T-helper 2 cell treated with Interferon-gamma antibody and Interleukin-4, amounts not matched to agents 5 μg/mL and 100 μg/mL, for 36 hours (primary cell): ENCODE measurements at regions not wholly inside any gene's neighbourhood (a gene's known extent, or its start where the extent isn't known, plus 50 kb on each side); places are given as distances from the start of the nearest gene placed in this dataset.
A peak's percentile ranks its signal among the peaks of the same experiment; 100 is the strongest.

Experiments
- DNase-seq: peaks from one replicate; pipeline ENCODE4 v3.0.0; 2021; ENCODE audit warnings: low spot score
- H3K27ac Mint-ChIP-seq: one replicate; pipeline ENCODE4 v1.8.0; 2021; ENCODE audit warnings: mild to moderate bottlenecking, mixed read lengths
- H3K27me3 Mint-ChIP-seq: one replicate; pipeline ENCODE4 v1.8.0; 2021; ENCODE audit warnings: low read depth, mixed read lengths
- H3K36me3 Mint-ChIP-seq: one replicate; pipeline ENCODE4 v1.8.0; 2021; ENCODE audit warnings: low read depth, mixed read lengths
- H3K4me1 Mint-ChIP-seq: one replicate; pipeline ENCODE4 v1.8.0; 2021; ENCODE audit warnings: low read depth, mixed read lengths
- H3K4me3 Mint-ChIP-seq: one replicate; pipeline ENCODE4 v1.8.0; 2022; ENCODE audit warnings: mild to moderate bottlenecking, moderate library complexity, mixed read lengths
- H3K9me3 Mint-ChIP-seq: one replicate; pipeline ENCODE4 v1.8.0; 2021; ENCODE audit warnings: mixed read lengths

DNA sequence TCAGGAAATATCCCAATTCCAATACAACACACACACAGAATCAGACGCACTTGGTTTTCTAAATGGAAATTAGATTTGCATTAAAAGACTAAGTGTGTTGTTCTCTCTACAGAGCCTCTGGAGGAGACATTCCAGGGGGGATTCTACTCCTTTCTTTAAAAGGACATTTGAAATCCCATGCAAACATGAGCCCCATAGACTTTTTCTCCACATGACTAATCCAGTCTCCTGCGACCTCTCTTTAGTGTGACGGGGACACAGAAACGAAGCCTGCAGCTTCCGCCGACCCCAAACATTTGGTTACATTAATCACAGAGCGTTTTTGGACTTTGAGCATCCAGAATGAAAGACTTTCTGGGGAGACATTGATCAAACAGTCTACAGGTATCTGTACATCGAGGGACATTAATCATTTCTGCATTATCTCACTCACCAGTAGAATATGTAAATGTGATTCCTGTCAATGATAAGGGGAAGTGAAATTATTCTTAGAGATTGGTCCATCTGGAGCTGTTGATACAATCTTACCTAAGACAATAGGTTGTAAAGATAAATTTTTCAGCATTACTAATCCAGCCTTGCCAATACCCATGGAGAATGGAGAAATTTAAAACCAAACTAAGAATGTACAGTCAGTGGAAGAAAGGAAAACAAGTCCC lies 103.4 kb upstream of the IRX3 start:
- no peaks in the 10 kb centered on the region for H3K27me3 Mint-ChIP-seq
- no peaks in the 10 kb centered on the region for H3K9me3 Mint-ChIP-seq
- H3K27ac Mint-ChIP-seq, result no peak overlapping the region
- H3K4me1 Mint-ChIP-seq, result no peaks in the 10 kb centered on the region
- H3K4me3 Mint-ChIP-seq, result no peak overlapping the region
- DNase-seq, result no peak
- H3K36me3 Mint-ChIP-seq, result no peaks in the 10 kb centered on the region

DNA sequence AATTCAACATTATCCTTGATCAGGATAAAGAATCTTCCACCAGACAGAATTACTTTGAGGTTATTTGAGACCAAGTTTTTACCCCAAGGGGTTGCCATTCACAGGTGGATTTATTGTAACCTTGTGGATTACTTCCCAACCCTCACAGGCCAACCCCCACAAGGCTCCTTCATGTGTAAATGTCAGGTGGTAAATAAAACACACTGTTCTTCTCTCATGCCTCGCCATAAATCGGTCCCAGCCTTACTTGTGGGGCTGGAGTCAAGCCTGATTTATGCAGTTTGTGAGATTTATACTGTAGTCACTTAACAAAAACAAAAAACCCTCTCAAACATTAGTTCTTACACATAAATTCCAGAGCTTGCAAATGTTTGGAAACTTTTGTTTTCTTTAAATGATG lies 98.6 kb upstream of the IRX3 start:
- no peak overlapping the region for H3K27ac Mint-ChIP-seq
- H3K36me3 Mint-ChIP-seq, result no peaks in the 10 kb centered on the region
- H3K9me3 Mint-ChIP-seq, result peaks cover 4% of the 10 kb centered on the region
- no peaks in the 10 kb centered on the region for H3K4me1 Mint-ChIP-seq
- DNase-seq, result no peak
- H3K4me3 Mint-ChIP-seq, result no peak overlapping the region
- H3K27me3 Mint-ChIP-seq, result no peaks in the 10 kb centered on the region

GRCh38 chr16:54381601-54382313 lies 95.2 kb upstream of the IRX3 start:
- no peaks in the 10 kb centered on the region for H3K4me1 Mint-ChIP-seq
- H3K4me3 Mint-ChIP-seq, result no peak overlapping the region
- no peak for DNase-seq
- H3K27me3 Mint-ChIP-seq, result no peaks in the 10 kb centered on the region
- peaks cover 12% of the 10 kb centered on the region for H3K9me3 Mint-ChIP-seq
- H3K27ac Mint-ChIP-seq, result no peak overlapping the region
- H3K36me3 Mint-ChIP-seq, result no peaks in the 10 kb centered on the region

DNA sequence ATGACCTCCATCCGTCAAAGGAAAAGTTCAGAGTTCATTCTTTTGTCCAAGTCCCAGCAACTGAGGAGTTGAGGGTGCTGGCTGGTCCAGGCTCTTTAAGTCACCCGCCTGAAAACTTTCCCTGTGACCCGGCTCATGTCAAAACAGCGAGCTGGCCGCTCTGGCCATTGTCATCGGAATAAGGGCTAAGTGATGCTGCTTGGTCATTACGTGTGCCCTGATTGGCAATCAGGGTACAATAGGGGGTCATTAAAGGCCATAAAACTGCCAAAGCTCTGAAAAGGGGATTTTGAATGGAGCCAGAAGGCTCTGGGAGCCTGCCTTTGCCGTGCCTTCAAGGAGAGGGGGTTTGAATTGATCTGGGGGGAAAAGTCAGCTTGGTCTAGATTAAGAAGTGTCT lies 88.5 kb upstream of the IRX3 start:
- Mint-ChIP-seq H3K4me3 (no peak overlapping the region), H3K36me3 (no peaks in the 10 kb centered on the region), H3K4me1 (peaks cover 6% of the 10 kb centered on the region), H3K27ac (no peak overlapping the region), H3K27me3 (peaks cover 33% of the 10 kb centered on the region), H3K9me3 (peaks cover 9% of the 10 kb centered on the region)
- DNase-seq, result no peak

GRCh38 chr16:54373534-54374520 lies 87.2 kb upstream of the IRX3 start:
- Mint-ChIP-seq H3K9me3 (peaks cover 9% of the 10 kb centered on the region), H3K27me3 (peaks cover 39% of the 10 kb centered on the region), H3K4me3 (peak overlapping the region; percentile 20), H3K27ac (no peak overlapping the region), H3K36me3 (no peaks in the 10 kb centered on the region), H3K4me1 (peaks cover 6% of the 10 kb centered on the region)
- no peak for DNase-seq

- no peak overlapping the region for H3K27ac Mint-ChIP-seq
- DNase-seq, result no peak
- H3K4me3 Mint-ChIP-seq, result no peak overlapping the region
- peaks cover 6% of the 10 kb centered on the region for H3K4me1 Mint-ChIP-seq
- no peaks in the 10 kb centered on the region for H3K36me3 Mint-ChIP-seq
- H3K27me3 Mint-ChIP-seq, result peaks cover 38% of the 10 kb centered on the region
- no peaks in the 10 kb centered on the region for H3K9me3 Mint-ChIP-seq
Measured at GRCh38 chr16:54370278-54371040, 83.9 kb upstream of the IRX3 start.

DNA sequence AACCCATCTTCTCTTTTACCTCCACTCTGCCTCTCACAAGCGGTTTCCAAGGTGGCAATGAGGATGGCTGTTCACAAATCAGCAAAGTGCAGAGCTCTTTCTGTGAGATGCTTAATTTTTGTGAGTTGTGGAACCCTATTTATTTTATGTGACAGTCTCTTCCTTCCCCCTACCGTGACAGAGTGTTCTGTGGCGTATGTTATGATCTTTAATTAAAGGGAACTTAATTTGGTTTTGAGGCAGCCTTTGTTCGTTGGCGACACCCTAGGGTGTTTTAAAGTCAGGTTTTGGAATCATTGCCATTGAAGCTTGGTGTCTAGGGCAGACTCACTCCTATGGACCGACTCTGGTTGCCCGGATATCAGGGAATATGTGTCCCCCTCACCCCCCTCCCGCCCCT lies 83.3 kb upstream of the IRX3 start:
- Mint-ChIP-seq H3K4me3 (no peak overlapping the region), H3K9me3 (no peaks in the 10 kb centered on the region), H3K4me1 (peaks cover 6% of the 10 kb centered on the region), H3K27ac (no peak overlapping the region), H3K36me3 (no peaks in the 10 kb centered on the region), H3K27me3 (peaks cover 33% of the 10 kb centered on the region)
- no peak for DNase-seq

DNA sequence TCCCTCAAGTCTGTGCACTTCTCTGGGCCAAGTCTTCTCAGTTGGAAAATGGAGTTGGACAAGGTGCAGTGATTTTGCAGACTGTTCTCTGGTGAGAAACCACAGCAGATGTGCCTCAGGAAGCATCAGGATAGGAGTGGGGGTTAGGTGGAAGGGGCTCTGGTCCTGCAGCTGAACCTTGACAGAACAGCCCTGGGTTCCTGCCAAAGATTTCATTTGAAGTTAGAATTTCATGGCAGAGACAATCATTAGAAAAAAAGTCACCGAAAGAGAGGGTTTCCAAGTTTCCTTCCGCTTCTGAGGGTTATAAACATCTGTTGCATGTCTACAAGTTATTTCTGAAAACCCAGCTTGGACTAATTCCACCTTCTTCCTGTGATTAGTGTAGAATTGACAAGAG lies 80.4 kb upstream of the IRX3 start:
- Mint-ChIP-seq H3K27ac (no peak overlapping the region), H3K9me3 (no peaks in the 10 kb centered on the region), H3K4me3 (no peak overlapping the region), H3K4me1 (no peaks in the 10 kb centered on the region), H3K27me3 (peaks cover 28% of the 10 kb centered on the region), H3K36me3 (no peaks in the 10 kb centered on the region)
- no peak for DNase-seq

GRCh38 chr16:54365990-54366634 lies 79.5 kb upstream of the IRX3 start:
- H3K9me3 Mint-ChIP-seq, result no peaks in the 10 kb centered on the region
- H3K36me3 Mint-ChIP-seq, result no peaks in the 10 kb centered on the region
- no peak for DNase-seq
- no peak overlapping the region for H3K27ac Mint-ChIP-seq
- peaks cover 28% of the 10 kb centered on the region for H3K27me3 Mint-ChIP-seq
- H3K4me3 Mint-ChIP-seq, result no peak overlapping the region
- no peaks in the 10 kb centered on the region for H3K4me1 Mint-ChIP-seq

DNA sequence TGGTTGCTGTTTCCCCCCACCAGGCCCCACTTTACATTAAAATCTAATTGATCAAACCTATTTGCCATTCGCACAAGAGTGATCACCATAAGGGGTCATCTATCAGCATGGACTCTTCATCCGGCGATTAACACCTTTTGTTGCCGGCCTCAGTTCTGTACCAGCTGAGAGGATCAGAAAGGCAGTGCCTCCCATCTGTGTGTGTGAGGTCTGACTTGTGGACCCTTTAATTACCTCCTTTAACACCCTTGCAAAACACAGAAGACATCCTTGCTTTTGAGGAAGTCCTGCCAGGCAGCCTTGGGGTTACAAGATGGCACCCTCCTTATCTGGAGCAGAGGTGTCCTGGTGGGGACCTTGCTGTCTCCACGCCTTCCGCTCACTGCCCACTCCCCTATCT lies 77.2 kb upstream of the IRX3 start:
- no peaks in the 10 kb centered on the region for H3K9me3 Mint-ChIP-seq
- no peak overlapping the region for H3K27ac Mint-ChIP-seq
- no peaks in the 10 kb centered on the region for H3K4me1 Mint-ChIP-seq
- no peaks in the 10 kb centered on the region for H3K36me3 Mint-ChIP-seq
- H3K4me3 Mint-ChIP-seq, result no peak overlapping the region
- DNase-seq, result no peak
- H3K27me3 Mint-ChIP-seq, result peaks cover 14% of the 10 kb centered on the region

DNA sequence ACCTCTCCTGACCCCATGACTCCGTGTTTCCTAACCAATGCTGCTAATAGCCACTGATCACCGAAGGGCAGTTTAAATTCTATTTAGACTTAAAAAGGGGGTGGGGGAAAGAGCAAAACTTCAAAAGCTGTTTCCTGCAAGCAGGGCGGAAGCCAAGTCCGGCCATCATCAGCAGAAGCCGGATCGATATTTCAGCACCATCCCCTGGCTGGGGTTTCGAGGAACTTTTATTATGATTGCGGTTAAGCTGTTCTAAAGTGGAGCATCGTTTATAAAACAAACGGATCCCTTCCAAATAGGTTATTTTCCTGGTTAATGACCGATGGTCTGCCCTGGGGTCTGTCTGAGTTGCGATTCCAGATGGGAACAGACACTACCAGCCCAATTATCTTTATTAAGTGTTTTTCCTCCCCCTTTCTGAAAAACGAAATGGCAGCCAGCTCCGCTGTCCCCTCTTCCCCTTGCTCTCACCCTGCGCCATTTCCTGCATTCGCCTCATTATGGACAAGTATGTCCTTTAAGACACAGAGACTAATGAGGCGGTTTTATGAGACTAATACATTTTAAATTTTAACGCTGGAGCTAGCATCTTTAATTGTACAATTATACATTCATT lies 76.1 kb upstream of the IRX3 start:
- no peak for DNase-seq
- no peaks in the 10 kb centered on the region for H3K4me1 Mint-ChIP-seq
- peaks cover 14% of the 10 kb centered on the region for H3K27me3 Mint-ChIP-seq
- H3K4me3 Mint-ChIP-seq, result no peak overlapping the region
- no peak overlapping the region for H3K27ac Mint-ChIP-seq
- no peaks in the 10 kb centered on the region for H3K36me3 Mint-ChIP-seq
- no peaks in the 10 kb centered on the region for H3K9me3 Mint-ChIP-seq

- peaks cover 14% of the 10 kb centered on the region for H3K27me3 Mint-ChIP-seq
- H3K36me3 Mint-ChIP-seq, result no peaks in the 10 kb centered on the region
Measured at GRCh38 chr16:54361246-54361645, 74.7 kb upstream of the IRX3 start.

DNA sequence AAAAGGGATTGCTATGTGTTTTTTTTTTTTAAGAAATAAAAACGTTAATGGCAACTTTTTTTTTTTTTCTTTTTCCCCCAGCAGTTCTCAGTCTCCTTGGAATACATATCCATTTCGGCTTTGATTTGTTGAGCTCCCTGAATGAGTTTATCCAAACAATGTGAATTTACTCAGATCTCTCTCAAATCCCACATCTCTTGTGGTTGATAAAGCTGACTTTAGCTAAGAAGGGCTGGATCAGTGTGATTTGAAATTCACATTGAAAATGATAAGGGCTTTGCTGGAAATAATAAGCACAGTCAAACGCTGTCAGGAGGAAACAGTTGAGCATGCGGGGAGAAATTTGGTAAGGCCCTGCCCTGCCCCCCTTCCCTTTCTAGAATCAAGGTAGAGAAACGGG lies 74.1 kb upstream of the IRX3 start:
- no peak overlapping the region for H3K4me3 Mint-ChIP-seq
- peaks cover 14% of the 10 kb centered on the region for H3K27me3 Mint-ChIP-seq
- H3K9me3 Mint-ChIP-seq, result no peaks in the 10 kb centered on the region
- H3K4me1 Mint-ChIP-seq, result no peaks in the 10 kb centered on the region
- no peak for DNase-seq
- H3K36me3 Mint-ChIP-seq, result no peaks in the 10 kb centered on the region
- H3K27ac Mint-ChIP-seq, result no peak overlapping the region

More at GRCh38 chr16:54361246-54361645, 74.7 kb upstream of the IRX3 start:
- no peak for DNase-seq
- no peak overlapping the region for H3K27ac Mint-ChIP-seq
- H3K9me3 Mint-ChIP-seq, result no peaks in the 10 kb centered on the region
- H3K4me1 Mint-ChIP-seq, result no peaks in the 10 kb centered on the region
- H3K4me3 Mint-ChIP-seq, result no peak overlapping the region
